Transverse colon (tissue), 4 donors: ENCODE measurements at regions not wholly inside any gene's neighbourhood (a gene's known extent, or its start where the extent isn't known, plus 50 kb on each side); places are given as distances from the start of the nearest gene placed in this dataset.

Experiments
- DNase-seq: peaks from one replicate; pipeline ENCODE4 v3.0.0-alpha.2; 2019
- H3K27ac ChIP-seq, 4 donors: fragments of 200-600 bp; sonication (generic); 2 replicates each; pipeline ENCODE4 v1.5.1; 2016 to 2018; ENCODE audit warnings: inconsistent platforms in 4 of 4
- H3K27me3 ChIP-seq: fragments of 200-600 bp; sonication (generic); 2 replicates; pipeline ENCODE4 v1.5.1; 2017; ENCODE audit warnings: inconsistent platforms
- H3K36me3 ChIP-seq, 4 donors: fragments of 200-600 bp; sonication (generic); 2 replicates each; pipeline ENCODE4 v1.5.1; 2017 to 2019; ENCODE audit warnings: inconsistent platforms in 4 of 4
- H3K4me1 ChIP-seq, 4 donors: fragments of 200-600 bp; sonication (generic); 2 replicates each; pipeline ENCODE4 v1.5.1; 2017 to 2020; ENCODE audit warnings: inconsistent platforms in 4 of 4
- H3K4me3 ChIP-seq, 4 donors: fragments of 200-600 bp; sonication (generic); 1 replicate in 1 of 4; 2 replicates in 3 of 4; pipeline versions ENCODE4 v1.5.1 to v1.6.1; 2017 to 2019; ENCODE audit warnings: inconsistent platforms in 4 of 4
- H3K9me3 ChIP-seq, 2 donors: fragments of 200-600 bp; sonication (generic); 2 replicates each; pipeline ENCODE4 v1.5.1; 2017 to 2019; ENCODE audit warnings: inconsistent platforms in 2 of 2
- CTCF ChIP-seq, 5 experiments: fragments of 200-600 bp in 3 of 5; fragments of 450-650 bp in 2 of 5; sonication (generic) in 3 of 5; IDR thresholded peaks; 1 replicate in 2 of 5; 2 replicates in 3 of 5; pipeline ENCODE4 v1.5.1; 2016 to 2017; ENCODE audit warnings: antibody characterized with exemption in 5 of 5, inconsistent platforms in 3 of 5, mild to moderate bottlenecking in 2 of 5, moderate library complexity in 1 of 5
- EP300 ChIP-seq: sonication (generic); formaldehyde crosslinking; IDR thresholded peaks from one replicate; pipeline ENCODE4 v1.6.1; 2017; ENCODE audit warnings: antibody characterized with exemption, low read depth
- POLR2A ChIP-seq: fragments of 450-650 bp; IDR thresholded peaks from one replicate; pipeline ENCODE4 v1.6.1; 2016; ENCODE audit warnings: antibody characterized with exemption, mild to moderate bottlenecking, moderate library complexity
- POLR2AphosphoS5 ChIP-seq, 3 donors: sonication (generic); formaldehyde crosslinking; IDR thresholded peaks; one replicate each; pipeline ENCODE4 v1.6.1; 2016; ENCODE audit warnings: antibody characterized with exemption in 3 of 3
- WGBS, 2 donors: methylation state at CpG; one replicate each; pipeline ENCODE4 v1.1.5; 2018; ENCODE audit warnings: low coverage in 1 of 2; 5-methylcytosine and 5-hydroxymethylcytosine counted together
- in situ Hi-C, 4 donors: fragments of 200-750 bp; cut with MboI; loops; one replicate each; pipeline versions ENCODE4 v1.15.0 to v1.15.1; 2017; ENCODE audit warnings: low sequenced_read_pairs in 3 of 4, low pct_ligation_motif_present in 1 of 4, low pct_unique_long_range_greater_than_20kb in 1 of 4
- intact Hi-C: fragments of 100-400 bp; cut with DNase I; formaldehyde crosslinking; loops from one replicate; pipeline ENCODE4 v1.15.1; 2023; ENCODE audit warnings: low total_unique reads

DNA sequence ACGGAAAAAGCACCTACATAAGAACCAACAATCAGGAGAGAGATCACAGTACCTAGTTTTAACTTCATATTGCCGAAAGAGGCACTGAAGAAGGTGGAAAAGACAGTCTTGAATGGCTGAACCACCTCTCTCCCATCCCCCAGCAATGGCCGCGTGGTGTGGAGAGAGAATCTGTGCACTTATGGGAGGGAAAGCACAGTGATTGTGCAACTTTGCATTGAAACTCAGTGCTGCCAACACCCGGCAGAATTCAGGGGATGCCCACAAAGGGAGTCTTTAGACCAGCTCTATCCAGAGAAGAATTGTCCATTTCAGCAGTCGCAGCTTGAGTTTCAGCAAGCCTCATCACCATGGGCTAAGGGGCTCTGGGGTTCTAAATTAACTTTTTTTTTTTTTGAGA lies 186.3 kb upstream of the USP25 start:
- Histone ChIP-seq H3K4me3 (no peak overlapping the region), H3K36me3 (no peaks in the 10 kb centered on the region), H3K9me3 (no peaks in the 10 kb centered on the region), H3K27me3 (no peaks in the 10 kb centered on the region), H3K27ac (no peak overlapping the region), H3K4me1 (no peaks in the 10 kb centered on the region)
- in situ Hi-C loops, result no loop called here
- DNase-seq, result no peak
- 42 to 71% methylated on average over 1 to 6 of the region's 6 CpGs for WGBS, 2 donors
- TF ChIP-seq POLR2A, result no peak
- TF ChIP-seq EP300, result no peak
- no peak for TF ChIP-seq CTCF (IDR thresholded peaks at IDR 0.05)
- TF ChIP-seq POLR2AphosphoS5 (IDR thresholded peaks at IDR 0.05), result no peak
- intact Hi-C loops, result no loop called here

DNA sequence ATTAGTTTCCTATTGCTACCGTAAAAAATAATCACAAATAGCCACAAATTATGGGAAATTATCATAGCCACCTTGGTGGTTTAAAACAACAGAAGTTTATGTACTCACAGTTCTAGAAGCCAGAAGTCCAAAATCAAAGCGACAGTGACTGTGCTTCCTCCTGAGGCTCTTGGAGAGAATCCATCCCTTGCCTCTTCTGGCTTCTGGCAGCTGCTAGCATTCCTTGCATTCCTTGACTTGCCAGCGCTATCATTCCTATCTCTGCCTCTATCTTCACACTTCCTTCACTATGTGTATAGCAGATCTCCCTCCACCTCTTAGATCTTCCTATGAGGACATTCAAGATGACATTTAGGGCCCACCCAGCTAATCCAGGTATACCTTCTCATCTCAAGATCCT lies 180.1 kb upstream of the USP25 start:
- intact Hi-C loops, result no loop called here
- no peak for TF ChIP-seq POLR2AphosphoS5 (IDR thresholded peaks at IDR 0.05)
- TF ChIP-seq EP300, result no peak
- TF ChIP-seq CTCF (IDR thresholded peaks at IDR 0.05), result no peak
- no peak for TF ChIP-seq POLR2A
- H3K4me1 ChIP-seq, result no peaks in the 10 kb centered on the region
- no peak for DNase-seq
- in situ Hi-C loops, result no loop called here
- H3K36me3 ChIP-seq, result no peaks in the 10 kb centered on the region
- H3K4me3 ChIP-seq, result no peak overlapping the region
- no peaks in the 10 kb centered on the region for H3K9me3 ChIP-seq
- no peak overlapping the region for H3K27ac ChIP-seq
- no peaks in the 10 kb centered on the region for H3K27me3 ChIP-seq
- WGBS, 2 donors, result 48 to 79% methylated on average over 3 of the region's 3 CpGs

GRCh38 chr21:15552914-15553494 lies 176.8 kb upstream of the USP25 start:
- no peak for DNase-seq
- no peak for TF ChIP-seq POLR2A
- TF ChIP-seq POLR2AphosphoS5 (IDR thresholded peaks at IDR 0.05), result no peak
- TF ChIP-seq CTCF (IDR thresholded peaks at IDR 0.05), result peak; percentile 21 to 43 (median 39)
- no peak for TF ChIP-seq EP300
- Histone ChIP-seq H3K9me3 (no peaks in the 10 kb centered on the region), H3K4me3 (no peak overlapping the region), H3K4me1 (no peaks in the 10 kb centered on the region), H3K36me3 (no peaks in the 10 kb centered on the region), H3K27me3 (no peaks in the 10 kb centered on the region), H3K27ac (no peak overlapping the region)
- intact Hi-C loops (no loop called here), in situ Hi-C loops (no loop called here)
- WGBS, 2 donors, result 32 to 53% methylated on average over 2 to 3 of the region's 3 CpGs

GRCh38 chr21:15557925-15558324 lies 171.9 kb upstream of the USP25 start:
- intact Hi-C loops, result no loop called here
- DNase-seq, result no peak

More at GRCh38 chr21:15557925-15558324, 171.9 kb upstream of the USP25 start:
- Histone ChIP-seq H3K36me3 (no peaks in the 10 kb centered on the region), H3K27me3 (no peaks in the 10 kb centered on the region), H3K9me3 (no peaks in the 10 kb centered on the region), H3K27ac (no peak overlapping the region), H3K4me3 (no peak overlapping the region), H3K4me1 (no peaks in the 10 kb centered on the region)
- TF ChIP-seq CTCF (IDR thresholded peaks at IDR 0.05) (no peak), EP300 (no peak), POLR2A (no peak), POLR2AphosphoS5 (IDR thresholded peaks at IDR 0.05) (no peak)
- in situ Hi-C loops, result no loop called here
- 73 to 94% methylated on average over 4 of the region's 4 CpGs for whole genome bisulfite sequencing, 2 donors
